Activated CD8-positive, alpha-beta memory T cell treated with anti-CD3 and anti-CD28 coated beads, Interleukin-2, amount 10 ng/mL, durations not matched to agents 7 days and 5 days (primary cell): ENCODE measurements at regions not wholly inside any gene's neighbourhood (a gene's known extent, or its start where the extent isn't known, plus 50 kb on each side); places are given as distances from the start of the nearest gene placed in this dataset.

ENCODE experiments used
- ATAC-seq: fragments of 150-1000 bp; cut with Tn5 transposase; one replicate; pipeline ENCODE4 v1.10.0; 2021; ENCODE audit warnings: moderate library complexity
- CTCF ChIA-PET: fragments of 350-600 bp; sonication (Branson Sonifier 250); formaldehyde crosslinking; loops from one replicate; lab custom pipeline; 2021; ENCODE audit warnings: antibody characterized with exemption; lab: Charles Lee
- DNase-seq: peaks from one replicate; pipeline ENCODE4 v3.0.0-alpha.2; 2020
- H3K27ac Mint-ChIP-seq: one replicate; pipeline ENCODE4 v1.8.0; 2021; ENCODE audit warnings: mild to moderate bottlenecking, mixed read lengths
- H3K27me3 Mint-ChIP-seq: one replicate; pipeline ENCODE4 v1.8.0; 2021; ENCODE audit warnings: mixed read lengths
- H3K36me3 Mint-ChIP-seq: one replicate; pipeline ENCODE4 v1.8.0; 2021; ENCODE audit warnings: mild to moderate bottlenecking, mixed read lengths
- H3K4me1 Mint-ChIP-seq: one replicate; pipeline ENCODE4 v1.8.0; 2021; ENCODE audit warnings: mixed read lengths
- H3K4me3 Mint-ChIP-seq: one replicate; pipeline ENCODE4 v1.8.0; 2021; ENCODE audit warnings: mild to moderate bottlenecking, moderate library complexity, mixed read lengths
- H3K9me3 Mint-ChIP-seq: one replicate; pipeline ENCODE4 v1.8.0; 2022; ENCODE audit warnings: low read depth, mixed read lengths

GRCh38 chr11:38305682-38306081, 1707.6 kb upstream of the RAG2 start:
- H3K27ac Mint-ChIP-seq: no peak overlapping the region
- ATAC-seq (no peak), DNase-seq (no peak)
- H3K27me3 Mint-ChIP-seq: no peaks in the 10 kb centered on the region
- CTCF ChIA-PET: no interaction called here
- H3K9me3 Mint-ChIP-seq: peaks cover 21% of the 10 kb centered on the region
- H3K4me3 Mint-ChIP-seq: no peak overlapping the region
- H3K4me1 Mint-ChIP-seq: no peaks in the 10 kb centered on the region
- no peaks in the 10 kb centered on the region for H3K36me3 Mint-ChIP-seq

- DNase-seq (no peak), ATAC-seq (no peak)
- no peak overlapping the region for H3K4me3 Mint-ChIP-seq
- H3K9me3 Mint-ChIP-seq: peaks cover 19% of the 10 kb centered on the region
- H3K27ac Mint-ChIP-seq: no peak overlapping the region
- no peaks in the 10 kb centered on the region for H3K36me3 Mint-ChIP-seq
- no peaks in the 10 kb centered on the region for H3K4me1 Mint-ChIP-seq
- CTCF ChIA-PET: interaction anchor here (0.6 kb wide), 1 partner anchor 13 kb away, joined by 3 read pairs; no protein-coding TSS in a partner anchor
- H3K27me3 Mint-ChIP-seq: no peaks in the 10 kb centered on the region
These were observed 1706.9 kb upstream of the RAG2 start for GRCh38 chr11:38304926-38305325.

DNA sequence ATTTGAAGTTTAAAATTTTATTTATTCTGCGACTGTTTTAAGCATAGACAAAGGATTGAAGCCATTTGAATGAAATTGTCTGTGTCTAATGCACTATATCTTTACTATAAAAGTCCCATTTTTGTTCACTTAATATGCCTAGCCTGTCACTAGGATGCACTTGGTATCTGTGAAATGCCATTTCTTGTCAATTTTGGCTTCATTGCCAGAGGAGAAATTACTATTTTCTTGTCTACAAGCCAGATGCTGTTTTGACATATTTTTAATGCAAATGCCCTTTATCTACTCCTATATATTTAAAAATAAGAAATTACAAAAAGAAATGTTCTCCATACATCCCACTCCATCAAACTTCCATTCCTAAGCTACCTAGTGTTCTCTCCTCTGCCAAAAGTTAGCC, 1704.5 kb upstream of the RAG2 start:
- no peak overlapping the region for H3K4me3 Mint-ChIP-seq
- H3K27me3 Mint-ChIP-seq: no peaks in the 10 kb centered on the region
- no peaks in the 10 kb centered on the region for H3K36me3 Mint-ChIP-seq
- peaks cover 23% of the 10 kb centered on the region for H3K9me3 Mint-ChIP-seq
- H3K4me1 Mint-ChIP-seq: no peaks in the 10 kb centered on the region
- CTCF ChIA-PET: no interaction called here
- DNase-seq (no peak), ATAC-seq (no peak)
- H3K27ac Mint-ChIP-seq: no peak overlapping the region

- ATAC-seq: no peak
- CTCF ChIA-PET: no interaction called here
- H3K4me3 Mint-ChIP-seq: no peak overlapping the region
- no peak overlapping the region for H3K27ac Mint-ChIP-seq
- DNase-seq: no peak
- peaks cover 23% of the 10 kb centered on the region for H3K9me3 Mint-ChIP-seq
- H3K4me1 Mint-ChIP-seq: no peaks in the 10 kb centered on the region
- H3K36me3 Mint-ChIP-seq: peaks cover 1% of the 10 kb centered on the region
- H3K27me3 Mint-ChIP-seq: no peaks in the 10 kb centered on the region
These were observed 1702.5 kb upstream of the RAG2 start for GRCh38 chr11:38300570-38300969.

DNA sequence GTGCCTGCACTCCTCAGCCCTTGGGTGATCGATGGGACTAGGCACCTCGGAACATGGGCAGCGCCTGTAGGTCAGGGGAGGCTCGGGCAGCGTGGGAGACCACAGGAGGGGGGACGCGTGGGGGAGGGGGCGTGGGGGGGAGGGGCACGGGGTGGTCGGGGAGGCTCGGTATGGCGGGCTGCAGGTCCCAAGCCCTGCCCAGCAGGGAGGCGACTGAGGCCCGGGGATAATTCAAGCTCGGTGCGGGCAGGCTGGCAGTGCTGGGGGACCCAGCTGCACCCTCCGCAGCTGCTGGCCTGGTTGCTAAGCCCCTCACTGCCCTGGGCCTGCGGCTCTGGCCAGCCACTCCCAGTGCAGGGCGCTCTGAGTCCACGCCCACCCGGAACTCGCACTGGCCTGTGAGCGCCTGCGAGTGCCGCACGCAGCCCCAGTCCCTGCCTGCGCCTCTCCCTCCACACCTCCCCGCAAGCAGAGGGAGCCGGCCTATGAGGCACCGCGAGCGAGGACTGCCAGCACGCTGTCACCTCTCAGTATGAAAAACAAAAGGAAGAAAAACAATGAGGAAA, 1698.3 kb upstream of the RAG2 start:
- no peaks in the 10 kb centered on the region for H3K27me3 Mint-ChIP-seq
- CTCF ChIA-PET: no interaction called here
- H3K36me3 Mint-ChIP-seq: peaks cover 3% of the 10 kb centered on the region
- H3K9me3 Mint-ChIP-seq: peaks cover 18% of the 10 kb centered on the region
- no peak overlapping the region for H3K4me3 Mint-ChIP-seq
- H3K4me1 Mint-ChIP-seq: no peaks in the 10 kb centered on the region
- no peak for DNase-seq
- ATAC-seq: no peak
- no peak overlapping the region for H3K27ac Mint-ChIP-seq

DNA sequence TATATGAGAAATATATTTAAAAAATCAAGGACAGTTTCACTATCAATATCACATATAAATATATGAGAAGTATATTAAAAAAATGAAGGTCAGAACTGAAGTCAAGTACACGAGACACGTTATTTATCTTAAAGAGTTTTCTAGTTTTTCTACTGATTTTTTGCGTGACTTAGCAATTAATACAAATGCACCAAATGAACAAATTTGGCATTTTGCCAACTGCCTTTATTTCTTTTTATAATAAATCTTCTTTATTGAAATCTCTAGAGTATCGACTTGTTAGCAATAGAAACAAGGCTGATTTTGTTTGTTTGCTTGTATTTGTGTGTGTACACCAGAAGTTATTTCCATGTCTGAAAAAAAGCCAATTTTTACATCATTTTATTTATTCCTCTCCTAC, 1684.7 kb upstream of the RAG2 start:
- no peaks in the 10 kb centered on the region for H3K4me1 Mint-ChIP-seq
- no peak overlapping the region for H3K4me3 Mint-ChIP-seq
- H3K9me3 Mint-ChIP-seq: peaks cover 8% of the 10 kb centered on the region
- no peak overlapping the region for H3K27ac Mint-ChIP-seq
- H3K27me3 Mint-ChIP-seq: no peaks in the 10 kb centered on the region
- H3K36me3 Mint-ChIP-seq: no peaks in the 10 kb centered on the region
- DNase-seq (no peak), ATAC-seq (no peak)
- CTCF ChIA-PET: no interaction called here

DNA sequence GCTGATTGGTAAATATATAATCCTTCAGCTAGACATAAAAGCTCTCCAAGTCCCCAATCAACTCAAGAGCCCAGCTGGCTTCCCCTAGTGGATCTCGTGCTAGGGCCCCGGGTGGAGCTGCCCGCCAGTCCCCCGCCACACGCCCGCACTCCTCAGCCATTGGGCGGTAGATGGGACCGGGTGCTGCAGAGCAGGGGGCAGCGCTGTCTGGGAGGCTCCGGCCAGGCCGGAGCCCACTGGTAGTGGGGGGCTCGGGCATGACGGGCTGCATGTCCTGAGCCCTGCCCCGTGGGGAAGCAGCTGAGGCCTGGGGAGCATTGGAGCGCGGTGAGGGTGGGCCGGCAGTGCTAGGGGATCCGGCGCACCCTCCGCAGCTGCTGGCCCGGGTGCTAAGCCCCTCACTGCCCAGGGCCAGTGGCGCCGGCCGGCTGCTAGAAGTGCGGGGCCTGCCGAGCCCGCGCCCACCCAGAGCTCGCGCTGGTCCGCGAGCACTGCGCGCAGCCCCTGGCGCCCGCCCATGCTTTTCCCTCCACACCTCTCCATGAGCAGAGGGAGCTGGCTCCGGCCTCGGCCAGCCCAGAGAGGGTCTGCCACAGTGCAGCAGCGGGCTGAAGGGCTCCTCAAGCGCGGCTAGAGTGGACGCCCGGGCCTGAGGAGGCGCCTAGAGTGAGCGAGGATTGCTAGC, 1680.6 kb upstream of the RAG2 start:
- Mint-ChIP-seq H3K27me3 (no peaks in the 10 kb centered on the region), H3K36me3 (no peaks in the 10 kb centered on the region), H3K4me3 (no peak overlapping the region), H3K4me1 (no peaks in the 10 kb centered on the region), H3K9me3 (peaks cover 14% of the 10 kb centered on the region), H3K27ac (no peak overlapping the region)
- CTCF ChIA-PET: no interaction called here
- no peak for ATAC-seq
- DNase-seq: no peak

DNA sequence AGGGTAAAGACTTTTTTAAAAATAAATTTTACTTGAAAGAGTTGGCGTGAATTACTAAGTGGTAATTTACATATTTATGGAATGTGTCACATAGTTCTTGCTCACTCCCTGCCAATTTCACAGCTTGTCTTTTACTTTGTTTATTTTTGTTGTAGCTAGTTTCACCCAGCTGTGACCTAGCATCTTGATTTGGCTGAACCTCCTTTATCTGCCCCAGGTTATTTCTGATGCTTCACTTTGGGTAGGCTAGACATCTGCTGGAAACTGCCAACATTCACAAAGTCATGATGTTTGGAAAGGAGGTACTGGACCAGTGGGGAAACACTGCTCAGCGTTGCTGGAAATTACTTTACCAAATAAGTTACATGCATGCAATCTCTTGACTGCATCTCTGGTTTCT, 1676.0 kb upstream of the RAG2 start:
- H3K36me3 Mint-ChIP-seq: no peaks in the 10 kb centered on the region
- ATAC-seq (no peak), DNase-seq (no peak)
- CTCF ChIA-PET: no interaction called here
- no peaks in the 10 kb centered on the region for H3K4me1 Mint-ChIP-seq
- H3K27me3 Mint-ChIP-seq: no peaks in the 10 kb centered on the region
- H3K4me3 Mint-ChIP-seq: no peak overlapping the region
- no peak overlapping the region for H3K27ac Mint-ChIP-seq
- peaks cover 19% of the 10 kb centered on the region for H3K9me3 Mint-ChIP-seq

DNA sequence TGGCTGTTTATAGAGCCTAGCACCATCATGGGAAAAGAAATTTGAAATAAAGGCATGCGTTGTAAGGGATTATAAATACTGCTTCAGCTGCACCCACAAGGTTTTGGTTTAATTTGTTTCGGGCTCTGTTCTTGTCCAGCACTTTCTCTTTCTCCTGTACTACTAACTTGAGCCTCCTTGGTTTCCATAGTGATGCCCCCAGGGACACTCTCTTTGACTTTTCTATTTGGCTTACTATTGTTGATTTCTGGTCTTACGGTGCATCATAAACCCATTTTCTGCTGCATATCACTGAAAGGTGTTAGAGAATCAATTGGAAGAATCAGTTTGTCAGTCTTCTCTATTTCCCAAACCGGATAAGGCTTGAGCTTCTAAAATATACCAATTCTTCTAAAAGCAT, 1674.3 kb upstream of the RAG2 start:
- no peak overlapping the region for H3K27ac Mint-ChIP-seq
- peaks cover 20% of the 10 kb centered on the region for H3K9me3 Mint-ChIP-seq
- H3K36me3 Mint-ChIP-seq: no peaks in the 10 kb centered on the region
- no peak overlapping the region for H3K4me3 Mint-ChIP-seq
- H3K27me3 Mint-ChIP-seq: no peaks in the 10 kb centered on the region
- no peak for ATAC-seq
- CTCF ChIA-PET: no interaction called here
- no peaks in the 10 kb centered on the region for H3K4me1 Mint-ChIP-seq
- no peak for DNase-seq

DNA sequence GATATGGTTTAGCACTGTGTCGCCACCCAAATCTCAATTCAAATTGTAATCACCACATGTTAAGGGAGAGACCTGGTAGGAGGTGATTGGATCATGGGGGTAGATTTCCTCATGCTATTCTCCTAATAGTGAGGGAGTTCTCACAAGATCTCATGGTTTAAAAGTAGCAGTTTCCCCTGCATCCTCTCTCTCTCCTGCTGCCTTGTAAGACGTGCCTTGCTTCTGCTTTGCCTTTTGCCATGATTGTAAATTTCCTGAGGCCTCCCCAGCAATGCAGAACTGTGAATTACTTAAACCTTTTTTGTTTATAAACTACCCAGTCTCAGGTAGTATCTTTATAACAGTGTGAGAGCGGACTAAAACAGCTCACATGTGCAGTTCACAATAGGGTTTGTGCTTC, 1668.7 kb upstream of the RAG2 start:
- ATAC-seq (no peak), DNase-seq (no peak)
- CTCF ChIA-PET: no interaction called here
- Mint-ChIP-seq H3K36me3 (no peaks in the 10 kb centered on the region), H3K27ac (no peak overlapping the region), H3K4me1 (no peaks in the 10 kb centered on the region), H3K27me3 (no peaks in the 10 kb centered on the region), H3K9me3 (peaks cover 13% of the 10 kb centered on the region), H3K4me3 (no peak overlapping the region)

GRCh38 chr11:38256436-38256835, 1658.4 kb upstream of the RAG2 start:
- DNase-seq (no peak), ATAC-seq (no peak)
- Mint-ChIP-seq H3K4me1 (no peaks in the 10 kb centered on the region), H3K27me3 (no peaks in the 10 kb centered on the region), H3K4me3 (no peak overlapping the region), H3K27ac (no peak overlapping the region), H3K9me3 (peaks cover 8% of the 10 kb centered on the region), H3K36me3 (no peaks in the 10 kb centered on the region)
- CTCF ChIA-PET: no interaction called here

- Mint-ChIP-seq H3K4me1 (no peaks in the 10 kb centered on the region), H3K36me3 (no peaks in the 10 kb centered on the region), H3K9me3 (peaks cover 4% of the 10 kb centered on the region), H3K4me3 (no peak overlapping the region), H3K27me3 (no peaks in the 10 kb centered on the region), H3K27ac (no peak overlapping the region)
- ATAC-seq (no peak), DNase-seq (no peak)
- CTCF ChIA-PET: no interaction called here
These were observed 1656.9 kb upstream of the RAG2 start for GRCh38 chr11:38254913-38255312.

DNA sequence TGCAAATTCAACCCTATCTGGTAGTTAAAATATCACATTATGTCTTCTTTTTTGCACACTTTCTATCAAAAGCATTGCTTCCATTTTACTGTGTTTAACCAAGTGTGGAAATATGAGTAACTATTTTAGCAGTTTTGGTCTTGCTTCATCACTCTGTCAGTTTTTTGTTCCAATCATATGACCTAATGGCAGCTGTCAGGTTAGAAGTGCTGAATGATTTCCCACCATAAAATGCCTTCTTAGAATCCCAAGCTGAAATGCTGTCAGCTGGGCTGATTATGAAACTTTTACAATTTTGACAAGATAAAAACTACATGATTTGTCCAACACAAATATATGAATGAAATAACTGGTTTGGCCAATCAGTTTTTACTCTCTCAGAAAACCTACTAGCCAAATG, 1654.6 kb upstream of the RAG2 start:
- CTCF ChIA-PET: no interaction called here

DNA sequence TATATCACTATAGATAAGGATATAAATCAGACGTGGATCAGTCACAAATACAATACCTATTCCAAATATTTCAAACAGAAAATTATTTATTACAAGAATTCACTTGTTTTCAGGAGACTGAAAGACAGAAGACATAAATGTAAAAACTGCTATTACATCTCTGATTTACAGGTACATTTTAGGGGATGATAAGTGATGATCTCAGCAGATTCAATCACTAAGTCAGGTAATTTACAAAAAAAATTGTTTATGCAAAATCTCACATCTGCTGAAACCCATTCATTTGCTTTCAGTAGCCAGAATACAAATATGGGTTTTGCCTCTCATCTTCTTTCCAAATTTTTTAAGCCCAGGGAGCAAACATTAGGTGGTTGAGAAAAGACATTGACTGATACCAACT, 1648.4 kb upstream of the RAG2 start:
- no peaks in the 10 kb centered on the region for H3K4me1 Mint-ChIP-seq
- peaks cover 3% of the 10 kb centered on the region for H3K9me3 Mint-ChIP-seq
- DNase-seq: no peak
- no peak for ATAC-seq
- no peak overlapping the region for H3K27ac Mint-ChIP-seq
- H3K4me3 Mint-ChIP-seq: no peak overlapping the region
- H3K36me3 Mint-ChIP-seq: no peaks in the 10 kb centered on the region
- no peaks in the 10 kb centered on the region for H3K27me3 Mint-ChIP-seq
- CTCF ChIA-PET: no interaction called here

More for the DNA sequence above, 1654.6 kb upstream of the RAG2 start:
- DNase-seq: no peak
- H3K27ac Mint-ChIP-seq: no peak overlapping the region
- H3K4me1 Mint-ChIP-seq: no peaks in the 10 kb centered on the region
- H3K9me3 Mint-ChIP-seq: peaks cover 2% of the 10 kb centered on the region
- H3K27me3 Mint-ChIP-seq: no peaks in the 10 kb centered on the region
- H3K4me3 Mint-ChIP-seq: no peak overlapping the region
- H3K36me3 Mint-ChIP-seq: no peaks in the 10 kb centered on the region
- ATAC-seq: no peak
